Esophagus muscularis mucosa (tissue), 3 donors: ENCODE measurements at regions not wholly inside any gene's neighbourhood (a gene's known extent, or its start where the extent isn't known, plus 50 kb on each side); places are given as distances from the start of the nearest gene placed in this dataset.
"Not testable (repeated sequence)": the region's sequence is repeated elsewhere in the genome, so short reads cannot be mapped to it uniquely, and the experiment has no call there.

Experiments
- CTCF ChIP-seq, 3 experiments: fragments of 200-600 bp in 2 of 3; fragments of 450-650 bp in 1 of 3; sonication (generic) in 2 of 3; IDR thresholded peaks; one replicate each; pipeline ENCODE4 v1.5.1; 2017 to 2019; ENCODE audit warnings: antibody characterized with exemption in 3 of 3, mild to moderate bottlenecking in 2 of 3, moderate library complexity in 1 of 3
- POLR2A ChIP-seq: fragments of 450-650 bp; IDR thresholded peaks from one replicate; pipeline ENCODE4 v1.6.1; 2017; ENCODE audit warnings: antibody characterized with exemption, moderate library complexity, mild to moderate bottlenecking, low read depth
- POLR2AphosphoS5 ChIP-seq, 2 donors: sonication (generic); formaldehyde crosslinking; IDR thresholded peaks; one replicate each; pipeline ENCODE4 v1.6.1; 2017; ENCODE audit warnings: antibody characterized with exemption in 2 of 2

- not testable (repeated sequence) for TF ChIP-seq CTCF (IDR thresholded peaks at IDR 0.05); POLR2AphosphoS5 (IDR thresholded peaks at IDR 0.05); POLR2A
Measured at GRCh38 chr22:12168044-12168443, 3359.9 kb upstream of the OR11H1 start.
